AG04450 (cell line): ENCODE measurements at regions not wholly inside any gene's neighbourhood (a gene's known extent, or its start where the extent isn't known, plus 50 kb on each side); places are given as distances from the start of the nearest gene placed in this dataset.

Experiments
- CTCF ChIA-PET: fragments of 300-600, 350-600 bp; formaldehyde crosslinking; extraction: SDS; loops from one replicate; lab custom pipeline; 2022; ENCODE audit warnings: antibody characterized with exemption, inconsistent platforms; lab: Charles Lee
- POLR2A ChIA-PET: fragments of 350-600 bp; formaldehyde crosslinking; extraction: SDS; loops from one replicate; lab custom pipeline; 2021; ENCODE audit warnings: antibody characterized with exemption, inconsistent platforms; lab: Yijun Ruan, JAX
- DNase-seq: peaks from one replicate; pipeline ENCODE4 v3.0.0-alpha.2; 2011; ENCODE audit warnings: low read depth, low spot score
- H3K27ac ChIP-seq: one replicate; pipeline ENCODE4 v1.5.1; 2012; ENCODE audit warnings: low read depth, low read length, control low read depth
- H3K27me3 ChIP-seq: one replicate; pipeline ENCODE4 v1.6.0; 2012; ENCODE audit warnings: low read length; ENCODE audit not compliant: control insufficient read depth, insufficient read depth
- H3K4me3 ChIP-seq: 2 replicates; pipeline ENCODE4 v1.5.1; 2011; ENCODE audit warnings: mild to moderate bottlenecking, low read depth, low read length, control low read depth
- H3K9me3 ChIP-seq: 2 replicates; pipeline ENCODE4 v1.5.1; 2012; ENCODE audit warnings: low read length; ENCODE audit not compliant: control insufficient read depth, insufficient read depth
- TF ChIP-seq, protein P1 (sequence below): IDR thresholded peaks from 2 replicates; pipeline ENCODE4 v1.5.1; 2011; ENCODE audit warnings: low read depth, low read length, control low read depth, inconsistent platforms

DNA sequence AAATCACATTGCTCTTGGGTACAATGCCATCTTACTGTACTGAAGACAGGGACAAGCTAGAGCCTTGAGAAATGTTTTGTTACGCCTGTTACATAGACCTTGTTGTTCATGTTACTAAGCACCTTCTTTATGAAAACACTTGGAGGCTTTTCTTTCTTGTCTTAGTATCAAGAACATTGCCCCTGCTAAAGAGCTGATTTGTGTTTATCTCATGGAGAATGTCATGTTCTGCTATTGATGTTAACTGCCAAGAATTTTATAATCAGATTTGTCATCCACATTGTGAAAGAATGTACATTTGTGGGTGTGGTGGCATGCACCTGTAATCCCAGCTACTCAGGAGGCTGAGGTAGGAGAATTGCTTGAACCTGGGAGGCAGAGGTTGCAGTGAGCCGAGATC is 431.3 kb upstream of the MDFIC2 start:
- no peak overlapping the region for H3K4me3 ChIP-seq
- no peak for DNase-seq
- no peaks in the 10 kb centered on the region for H3K27me3 ChIP-seq
- CTCF ChIA-PET = interaction anchor here (0.7 kb wide), 1 partner anchor 213 kb away, joined by 4 read pairs; no protein-coding TSS in a partner anchor
- POLR2A ChIA-PET = no interaction called here
- H3K27ac ChIP-seq = no peak overlapping the region
- no peaks in the 10 kb centered on the region for H3K9me3 ChIP-seq
- TF ChIP-seq, protein P1, sequence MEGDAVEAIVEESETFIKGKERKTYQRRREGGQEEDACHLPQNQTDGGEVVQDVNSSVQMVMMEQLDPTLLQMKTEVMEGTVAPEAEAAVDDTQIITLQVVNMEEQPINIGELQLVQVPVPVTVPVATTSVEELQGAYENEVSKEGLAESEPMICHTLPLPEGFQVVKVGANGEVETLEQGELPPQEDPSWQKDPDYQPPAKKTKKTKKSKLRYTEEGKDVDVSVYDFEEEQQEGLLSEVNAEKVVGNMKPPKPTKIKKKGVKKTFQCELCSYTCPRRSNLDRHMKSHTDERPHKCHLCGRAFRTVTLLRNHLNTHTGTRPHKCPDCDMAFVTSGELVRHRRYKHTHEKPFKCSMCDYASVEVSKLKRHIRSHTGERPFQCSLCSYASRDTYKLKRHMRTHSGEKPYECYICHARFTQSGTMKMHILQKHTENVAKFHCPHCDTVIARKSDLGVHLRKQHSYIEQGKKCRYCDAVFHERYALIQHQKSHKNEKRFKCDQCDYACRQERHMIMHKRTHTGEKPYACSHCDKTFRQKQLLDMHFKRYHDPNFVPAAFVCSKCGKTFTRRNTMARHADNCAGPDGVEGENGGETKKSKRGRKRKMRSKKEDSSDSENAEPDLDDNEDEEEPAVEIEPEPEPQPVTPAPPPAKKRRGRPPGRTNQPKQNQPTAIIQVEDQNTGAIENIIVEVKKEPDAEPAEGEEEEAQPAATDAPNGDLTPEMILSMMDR = no peak

DNA sequence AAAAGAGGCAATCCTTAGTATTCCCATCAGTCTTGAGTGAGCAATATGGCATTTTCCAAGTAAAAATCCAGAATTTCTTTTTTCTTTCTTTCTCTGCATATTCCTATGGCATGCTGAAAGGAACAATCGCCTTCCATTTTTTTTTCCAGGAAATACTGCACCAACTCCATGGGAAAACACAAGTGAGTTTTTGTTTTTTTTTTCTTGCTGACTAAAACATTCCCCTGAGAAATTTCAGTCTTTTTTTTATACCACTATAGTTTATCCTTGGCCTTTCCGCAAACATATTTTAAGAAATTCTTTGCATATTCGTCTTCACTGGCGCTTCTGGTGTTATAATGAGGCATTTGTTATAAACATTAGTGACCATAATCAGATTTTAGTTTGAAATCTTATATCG is 429.6 kb upstream of the MDFIC2 start:
- no peak overlapping the region for H3K4me3 ChIP-seq
- TF ChIP-seq, protein P1 = no peak
- no peaks in the 10 kb centered on the region for H3K9me3 ChIP-seq
- no peak for DNase-seq
- H3K27ac ChIP-seq = no peak overlapping the region
- POLR2A ChIA-PET = no interaction called here
- CTCF ChIA-PET = no interaction called here
- H3K27me3 ChIP-seq = no peaks in the 10 kb centered on the region

DNA sequence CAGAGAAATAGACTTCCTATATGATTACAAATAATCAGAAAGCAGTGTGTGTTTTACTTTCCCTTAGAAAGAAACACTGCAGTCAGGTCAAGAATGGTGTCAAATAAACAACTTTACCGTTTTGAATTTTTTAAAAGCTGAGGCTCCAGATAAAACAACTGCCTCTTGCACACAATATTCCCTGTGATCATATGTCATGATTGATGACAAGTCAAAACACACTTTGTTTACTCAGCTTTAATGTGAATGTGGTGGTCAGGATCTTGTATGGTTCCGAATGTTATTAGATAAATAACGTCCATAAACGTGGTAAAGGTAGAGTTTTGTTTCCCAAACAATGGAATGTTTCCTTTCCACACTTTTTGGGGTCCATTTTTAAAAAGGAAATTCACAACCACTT is 428.4 kb upstream of the MDFIC2 start:
- ChIA-PET POLR2A (no interaction called here), CTCF (interaction anchor here (1.1 to 1.4 kb wide), 2 partner anchors 12 to 14 kb away, joined by 3 to 4 read pairs; no protein-coding TSS in a partner anchor)
- DNase-seq = no peak
- H3K27me3 ChIP-seq = no peaks in the 10 kb centered on the region
- TF ChIP-seq, protein P1 = no peak
- no peak overlapping the region for H3K27ac ChIP-seq
- no peak overlapping the region for H3K4me3 ChIP-seq
- no peaks in the 10 kb centered on the region for H3K9me3 ChIP-seq

DNA sequence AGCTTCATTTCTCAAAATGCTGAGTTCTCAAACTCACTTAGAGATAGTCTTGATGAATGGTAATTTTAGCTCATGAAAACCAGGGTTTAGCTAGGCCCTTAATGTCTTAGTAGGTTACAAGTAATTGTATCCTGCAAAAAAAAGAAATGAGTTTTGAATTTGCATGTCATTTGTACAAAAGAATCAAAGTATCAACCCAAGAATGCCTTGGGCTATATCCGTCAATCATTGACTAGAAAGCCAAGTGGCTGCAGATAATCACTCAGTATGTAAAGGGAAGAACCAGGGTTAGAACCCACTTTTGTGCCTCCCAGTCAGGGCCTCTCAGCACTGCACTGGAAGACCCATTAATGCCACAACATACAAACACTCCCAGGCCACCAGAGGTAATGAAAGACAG is 427.6 kb upstream of the MDFIC2 start:
- H3K4me3 ChIP-seq = no peak overlapping the region
- ChIA-PET CTCF (interaction anchor here (1.4 kb wide), 1 partner anchor 13 kb away, joined by 4 read pairs; no protein-coding TSS in a partner anchor), POLR2A (no interaction called here)

DNA sequence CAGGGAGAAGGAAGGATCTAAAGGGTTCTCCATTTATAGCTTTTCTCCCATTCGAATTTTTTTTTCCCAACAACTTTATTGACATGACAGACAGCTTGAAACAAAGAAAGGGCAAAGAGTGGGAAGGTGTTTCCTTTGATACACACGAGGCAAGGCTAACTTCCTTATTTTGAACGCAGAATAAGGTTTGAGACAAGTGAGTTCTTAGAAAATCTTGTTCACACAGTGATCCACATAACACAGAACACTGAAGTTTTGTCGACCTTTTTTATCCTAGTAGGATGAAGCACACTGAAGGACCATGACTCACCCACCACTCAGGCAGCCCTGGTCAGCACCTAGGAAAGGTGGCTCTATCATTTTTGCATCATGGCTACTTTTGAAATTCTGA is 425.8 kb upstream of the MDFIC2 start:
- no peak overlapping the region for H3K4me3 ChIP-seq
- TF ChIP-seq, protein P1 = no peak
- DNase-seq = no peak
- no peak overlapping the region for H3K27ac ChIP-seq
- H3K27me3 ChIP-seq = no peaks in the 10 kb centered on the region
- H3K9me3 ChIP-seq = no peaks in the 10 kb centered on the region
- CTCF ChIA-PET = no interaction called here
- POLR2A ChIA-PET = no interaction called here

More for the DNA sequence above, 427.6 kb upstream of the MDFIC2 start:
- no peaks in the 10 kb centered on the region for H3K27me3 ChIP-seq
- H3K9me3 ChIP-seq = no peaks in the 10 kb centered on the region
- no peak overlapping the region for H3K27ac ChIP-seq
- DNase-seq = no peak
- TF ChIP-seq, protein P1 = no peak
